ENCODE measurements at regions not wholly inside any gene's neighbourhood (a gene's known extent, or its start where the extent isn't known, plus 50 kb on each side); places are given as distances from the start of the nearest gene placed in this dataset.

DNA sequence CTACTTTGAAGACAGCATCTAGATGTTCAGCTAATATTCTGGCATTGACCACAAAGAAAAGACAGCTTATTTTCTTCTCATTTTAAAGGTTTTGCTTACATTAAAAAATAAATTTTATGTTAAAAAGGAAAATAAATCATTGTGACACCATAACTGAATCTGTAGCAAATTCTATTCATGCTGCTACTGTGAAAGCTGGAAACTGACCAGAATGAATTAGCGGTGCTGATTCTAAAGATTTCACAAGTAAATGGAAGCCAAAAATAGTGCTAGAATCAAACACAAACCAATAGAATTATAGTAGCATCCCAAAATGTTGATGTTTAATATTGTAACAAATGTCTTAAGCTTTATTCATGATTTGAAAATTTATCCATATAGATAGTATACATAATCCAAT, 850.0 kb upstream of the FBXO33 start:
- H3K27ac ChIP-seq, result no peak overlapping the region
- no peak for DNase-seq
- H3K4me3 ChIP-seq, result no peak overlapping the region
- TF ChIP-seq CTCF (IDR thresholded peaks at IDR 0.05), result no peak
- TF ChIP-seq EP300 (IDR thresholded peaks at IDR 0.05), result no peak
- no peak for TF ChIP-seq POLR2A (IDR thresholded peaks at IDR 0.05)
- TF ChIP-seq POLR2AphosphoS5 (IDR thresholded peaks at IDR 0.05), result no peak
- H3K27me3 ChIP-seq, result no peaks in the 10 kb centered on the region
- intact Hi-C loops (cut with DNase I; ENCODE audit: low total_unique reads), result no loop called here
- H3K9me3 ChIP-seq, result peaks cover 0 to 10% (median 0%) of the 10 kb centered on the region in 4 donors
- no peaks in the 10 kb centered on the region for H3K4me1 ChIP-seq
- H3K36me3 ChIP-seq, result no peaks in the 10 kb centered on the region
- 77 to 90% (median 86%) methylated on average over 1 of the region's 1 CpG for WGBS, 5 donors

DNA sequence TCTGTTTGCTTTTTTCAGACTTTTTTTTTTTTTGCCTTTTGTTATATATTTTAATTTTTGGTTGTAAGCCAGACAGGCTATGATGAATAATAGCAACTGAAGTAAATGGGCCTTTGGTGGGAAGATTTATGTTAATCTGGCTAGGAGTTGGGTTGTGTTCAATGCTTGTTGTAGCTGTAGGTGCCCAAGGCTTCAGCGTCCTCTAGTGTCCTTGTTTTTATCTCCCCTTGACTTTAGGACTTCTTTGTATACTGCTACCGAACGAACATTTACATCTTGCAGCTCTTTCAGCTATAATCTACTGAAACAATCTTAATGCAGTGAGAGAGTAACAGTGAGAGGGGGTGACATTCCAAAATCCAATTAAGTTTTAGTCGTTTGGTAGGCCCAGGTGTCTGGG, 848.4 kb upstream of the FBXO33 start:
- Histone ChIP-seq H3K9me3 (no peaks in the 10 kb centered on the region), H3K36me3 (no peaks in the 10 kb centered on the region), H3K27me3 (no peaks in the 10 kb centered on the region), H3K4me3 (no peak overlapping the region), H3K27ac (no peak overlapping the region), H3K4me1 (no peaks in the 10 kb centered on the region)
- intact Hi-C loops (cut with DNase I; ENCODE audit: low total_unique reads), result no loop called here
- no peak for DNase-seq
- no peak for TF ChIP-seq POLR2AphosphoS5 (IDR thresholded peaks at IDR 0.05)
- no peak for TF ChIP-seq POLR2A (IDR thresholded peaks at IDR 0.05)
- no peak for TF ChIP-seq CTCF (IDR thresholded peaks at IDR 0.05)
- no peak for TF ChIP-seq EP300 (IDR thresholded peaks at IDR 0.05)
- 60 to 68% (median 62%) methylated on average over 4 of the region's 4 CpGs for WGBS, 5 donors

DNA sequence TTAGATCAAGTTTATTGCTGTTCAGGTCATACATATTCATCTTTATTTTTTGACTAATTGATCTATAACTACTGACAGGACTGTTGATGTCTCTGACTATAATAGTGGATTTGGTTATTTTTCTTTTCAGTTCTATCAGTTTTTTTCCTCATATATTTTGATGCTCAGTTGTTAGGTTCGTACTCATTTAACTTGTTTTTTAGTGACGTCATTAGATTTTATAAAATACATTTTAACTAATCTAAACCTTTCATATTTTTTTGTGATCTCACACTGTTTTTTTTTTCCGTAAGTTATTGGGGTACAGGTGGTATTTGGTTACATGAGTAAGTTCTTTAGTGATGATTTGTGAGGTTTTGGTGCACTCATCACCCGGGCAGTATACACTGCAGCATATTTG, 841.2 kb upstream of the FBXO33 start:
- no peak for DNase-seq
- Histone ChIP-seq H3K27me3 (no peaks in the 10 kb centered on the region), H3K9me3 (peaks cover 0 to 8% (median 0%) of the 10 kb centered on the region in 4 donors), H3K27ac (no peak overlapping the region), H3K4me3 (no peak overlapping the region), H3K36me3 (no peaks in the 10 kb centered on the region), H3K4me1 (no peaks in the 10 kb centered on the region)
- intact Hi-C loops (cut with DNase I; ENCODE audit: low total_unique reads), result no loop called here
- WGBS, 5 donors, result 77 to 89% (median 88%) methylated on average over 4 of the region's 4 CpGs
- TF ChIP-seq CTCF (IDR thresholded peaks at IDR 0.05), result no peak
- TF ChIP-seq POLR2A (IDR thresholded peaks at IDR 0.05), result no peak
- TF ChIP-seq EP300 (IDR thresholded peaks at IDR 0.05), result no peak
- no peak for TF ChIP-seq POLR2AphosphoS5 (IDR thresholded peaks at IDR 0.05)

DNA sequence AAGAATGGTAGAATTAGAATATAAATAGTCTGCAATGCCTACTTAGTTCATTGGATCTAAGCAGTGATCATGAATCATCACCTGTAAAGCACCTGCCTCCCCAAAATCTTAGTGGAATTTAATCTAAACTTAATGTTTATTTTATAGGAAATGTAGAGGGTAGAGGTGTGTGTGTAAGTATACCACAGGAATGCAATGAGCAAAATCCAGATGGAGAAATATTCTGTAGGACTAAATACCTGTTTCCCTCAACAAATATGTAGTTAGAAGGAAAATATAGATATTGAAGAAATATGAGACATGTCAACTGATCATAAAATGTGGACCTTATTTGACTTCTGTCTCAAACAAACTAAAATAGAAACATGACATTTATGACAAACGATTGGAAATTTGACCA, 839.2 kb upstream of the FBXO33 start:
- Histone ChIP-seq H3K27me3 (no peaks in the 10 kb centered on the region), H3K9me3 (peaks cover 0 to 8% (median 0%) of the 10 kb centered on the region in 4 donors), H3K4me1 (no peaks in the 10 kb centered on the region), H3K36me3 (no peaks in the 10 kb centered on the region), H3K4me3 (no peak overlapping the region), H3K27ac (no peak overlapping the region)
- no peak for DNase-seq
- no peak for TF ChIP-seq CTCF (IDR thresholded peaks at IDR 0.05)
- no peak for TF ChIP-seq POLR2A (IDR thresholded peaks at IDR 0.05)
- no peak for TF ChIP-seq EP300 (IDR thresholded peaks at IDR 0.05)
- TF ChIP-seq POLR2AphosphoS5 (IDR thresholded peaks at IDR 0.05), result no peak
- intact Hi-C loops (cut with DNase I; ENCODE audit: low total_unique reads), result no loop called here
- WGBS, 5 donors, result 52 to 78% (median 63%) methylated on average over 1 of the region's 1 CpG

Data from stomach (tissue), 8 donors.